GM12864 (cell line): ENCODE measurements at regions not wholly inside any gene's neighbourhood (a gene's known extent, or its start where the extent isn't known, plus 50 kb on each side); places are given as distances from the start of the nearest gene placed in this dataset.

Experiments used
- DNase-seq: peaks from one replicate; pipeline ENCODE4 v3.0.0-alpha.2; 2011; ENCODE audit warnings: low read depth
- H3K4me3 ChIP-seq: 2 replicates; pipeline ENCODE4 v1.5.1; 2011; ENCODE audit warnings: mild to moderate bottlenecking, low read depth, low read length, control low read depth
- CTCF ChIP-seq: IDR thresholded peaks from 2 replicates; pipeline ENCODE4 v1.5.1; 2011; ENCODE audit warnings: low read depth, mild to moderate bottlenecking, moderate library complexity, low read length, control low read depth, inconsistent platforms; ENCODE audit errors: missing control alignments

GRCh38 chr5:57036761-57037160 is 84.8 kb upstream of the MIER3 start:
- DNase-seq: no peak
- H3K4me3 ChIP-seq: no peak overlapping the region
- TF ChIP-seq CTCF: no peak

GRCh38 chr5:57037355-57037754 is 85.4 kb upstream of the MIER3 start:
- DNase-seq: no peak
- no peak for TF ChIP-seq CTCF
- H3K4me3 ChIP-seq: no peak overlapping the region

GRCh38 chr5:57041570-57041969 is 89.6 kb upstream of the MIER3 start:
- no peak for DNase-seq
- TF ChIP-seq CTCF: no peak
- no peak overlapping the region for H3K4me3 ChIP-seq

- no peak overlapping the region for H3K4me3 ChIP-seq
- no peak for DNase-seq
- no peak for TF ChIP-seq CTCF
Observed at GRCh38 chr5:57042524-57042931, 90.6 kb upstream of the MIER3 start.

- no peak for TF ChIP-seq CTCF
- DNase-seq: no peak
- no peak overlapping the region for H3K4me3 ChIP-seq
Observed at GRCh38 chr5:57054135-57054534, 102.2 kb upstream of the MIER3 start.

GRCh38 chr5:57054671-57055070 is 102.7 kb upstream of the MIER3 start:
- no peak for DNase-seq
- H3K4me3 ChIP-seq: no peak overlapping the region
- TF ChIP-seq CTCF: no peak

GRCh38 chr5:57055731-57056130 is 103.8 kb upstream of the MIER3 start:
- no peak for DNase-seq
- no peak for TF ChIP-seq CTCF
- H3K4me3 ChIP-seq: no peak overlapping the region
